Endothelial cell of umbilical vein (primary cell): ENCODE measurements at regions not wholly inside any gene's neighbourhood (a gene's known extent, or its start where the extent isn't known, plus 50 kb on each side); places are given as distances from the start of the nearest gene placed in this dataset.
"Not testable (repeated sequence)": the region's sequence is repeated elsewhere in the genome, so short reads cannot be mapped to it uniquely, and the experiment has no call there.

ENCODE experiments used
- EZH2 ChIP-seq: IDR thresholded peaks from 2 replicates; pipeline ENCODE4 v1.6.1; 2012; ENCODE audit warnings: borderline replicate concordance, low read depth, mild to moderate bottlenecking, moderate library complexity, low read length, inconsistent platforms; ENCODE audit not compliant: severe bottlenecking
- MYC ChIP-seq: IDR thresholded peaks from one replicate; pipeline ENCODE4 v1.6.1; 2011; ENCODE audit warnings: mild to moderate bottlenecking, low read depth, low read length
- POLR2A ChIP-seq: IDR thresholded peaks from 2 replicates; pipeline ENCODE4 v1.6.1; 2012; ENCODE audit warnings: low read depth, mild to moderate bottlenecking, control low read depth, low read length
- POLR2AphosphoS5 ChIP-seq: IDR thresholded peaks from 2 replicates; pipeline ENCODE4 v1.6.1; 2012; ENCODE audit warnings: low read depth, mild to moderate bottlenecking, control low read depth, low read length, moderate library complexity; ENCODE audit not compliant: insufficient read depth
- TF ChIP-seq, protein P1 (sequence below), 2 donors: IDR thresholded peaks; 1 replicate in 1 of 2; 2 replicates in 1 of 2; pipeline ENCODE4 v1.5.1; 2011; ENCODE audit warnings: low read length in 2 of 2, mild to moderate bottlenecking in 2 of 2, moderate library complexity in 2 of 2, control low read depth in 1 of 2, inconsistent platforms in 1 of 2, low read depth in 1 of 2; ENCODE audit not compliant: insufficient read depth in 1 of 2; ENCODE audit errors: extremely low read depth in 1 of 2

DNA sequence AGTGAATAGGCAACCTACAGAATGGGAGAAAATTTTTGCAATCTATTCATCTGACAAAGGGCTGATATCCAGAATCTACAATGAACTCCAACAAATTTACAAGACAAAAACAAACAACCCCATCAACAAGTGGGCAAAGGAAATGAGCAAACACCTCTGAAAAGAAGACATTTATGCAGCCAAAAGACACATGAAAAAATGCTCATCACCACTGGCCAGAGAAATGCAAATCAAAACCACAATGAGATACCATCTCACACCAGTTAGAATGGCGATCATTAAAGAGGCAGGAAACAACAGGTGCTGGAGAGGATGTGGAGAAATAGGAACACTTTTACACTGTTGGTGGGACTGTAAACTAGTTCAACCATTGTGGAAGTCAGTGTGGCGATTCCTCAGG lies 114.0 kb upstream of the ROPN1B start:
- TF ChIP-seq, protein P1, sequence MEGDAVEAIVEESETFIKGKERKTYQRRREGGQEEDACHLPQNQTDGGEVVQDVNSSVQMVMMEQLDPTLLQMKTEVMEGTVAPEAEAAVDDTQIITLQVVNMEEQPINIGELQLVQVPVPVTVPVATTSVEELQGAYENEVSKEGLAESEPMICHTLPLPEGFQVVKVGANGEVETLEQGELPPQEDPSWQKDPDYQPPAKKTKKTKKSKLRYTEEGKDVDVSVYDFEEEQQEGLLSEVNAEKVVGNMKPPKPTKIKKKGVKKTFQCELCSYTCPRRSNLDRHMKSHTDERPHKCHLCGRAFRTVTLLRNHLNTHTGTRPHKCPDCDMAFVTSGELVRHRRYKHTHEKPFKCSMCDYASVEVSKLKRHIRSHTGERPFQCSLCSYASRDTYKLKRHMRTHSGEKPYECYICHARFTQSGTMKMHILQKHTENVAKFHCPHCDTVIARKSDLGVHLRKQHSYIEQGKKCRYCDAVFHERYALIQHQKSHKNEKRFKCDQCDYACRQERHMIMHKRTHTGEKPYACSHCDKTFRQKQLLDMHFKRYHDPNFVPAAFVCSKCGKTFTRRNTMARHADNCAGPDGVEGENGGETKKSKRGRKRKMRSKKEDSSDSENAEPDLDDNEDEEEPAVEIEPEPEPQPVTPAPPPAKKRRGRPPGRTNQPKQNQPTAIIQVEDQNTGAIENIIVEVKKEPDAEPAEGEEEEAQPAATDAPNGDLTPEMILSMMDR (IDR thresholded peaks at IDR 0.05; ENCODE audit: extremely low read depth in 1 of 2, insufficient read depth in 1 of 2, low read depth in 1 of 2, low read length in 2 of 2): not testable (repeated sequence)
- TF ChIP-seq POLR2A, EZH2, MYC, POLR2AphosphoS5: not testable (repeated sequence)
